Esophagus (tissue), 2 donors: ENCODE measurements at regions not wholly inside any gene's neighbourhood (a gene's known extent, or its start where the extent isn't known, plus 50 kb on each side); places are given as distances from the start of the nearest gene placed in this dataset.
A peak's percentile ranks its signal among the peaks of the same experiment; 100 is the strongest.

Source experiments
- H3K27ac ChIP-seq, 2 donors: one replicate each; pipeline ENCODE4 v1.5.1; 2013; ENCODE audit warnings: low read depth in 2 of 2, mild to moderate bottlenecking in 2 of 2, inconsistent platforms in 1 of 2, low read length in 1 of 2, moderate library complexity in 1 of 2
- H3K27me3 ChIP-seq, 2 donors: one replicate each; pipeline ENCODE4 v1.6.1; 2013; ENCODE audit warnings: low read length in 2 of 2, control low read depth in 1 of 2, mild to moderate bottlenecking in 1 of 2; ENCODE audit not compliant: insufficient read depth in 2 of 2, control insufficient read depth in 1 of 2
- H3K36me3 ChIP-seq, 2 donors: one replicate each; pipeline ENCODE4 v1.6.1; 2013; ENCODE audit warnings: low read length in 1 of 2; ENCODE audit not compliant: control insufficient read depth in 2 of 2, insufficient read depth in 2 of 2
- H3K4me1 ChIP-seq, 2 donors: one replicate each; pipeline ENCODE4 v1.6.1; 2013; ENCODE audit warnings: low read length in 1 of 2; ENCODE audit not compliant: control insufficient read depth in 2 of 2, insufficient read depth in 2 of 2
- H3K4me3 ChIP-seq, 2 donors: one replicate each; pipeline ENCODE4 v1.5.1; 2013; ENCODE audit warnings: low read length in 2 of 2, mild to moderate bottlenecking in 2 of 2, low read depth in 1 of 2, moderate library complexity in 1 of 2
- H3K9me3 ChIP-seq, 2 donors: one replicate each; pipeline ENCODE4 v1.6.1; 2013; ENCODE audit warnings: mild to moderate bottlenecking in 2 of 2, low read depth in 1 of 2, low read length in 1 of 2, moderate library complexity in 1 of 2; ENCODE audit not compliant: control insufficient read depth in 2 of 2, insufficient read depth in 1 of 2
- WGBS, 2 donors: extraction: QIAGEN DNeasy Blood & Tissue Kit; methylation state at CpG; one replicate each; pipeline ENCODE4 v1.1.7; 2013; 5-methylcytosine and 5-hydroxymethylcytosine counted together
- donor health status: healthy with polysubstance abuse.
- donor health status: Bipolar disorder and iron deficiency.

DNA sequence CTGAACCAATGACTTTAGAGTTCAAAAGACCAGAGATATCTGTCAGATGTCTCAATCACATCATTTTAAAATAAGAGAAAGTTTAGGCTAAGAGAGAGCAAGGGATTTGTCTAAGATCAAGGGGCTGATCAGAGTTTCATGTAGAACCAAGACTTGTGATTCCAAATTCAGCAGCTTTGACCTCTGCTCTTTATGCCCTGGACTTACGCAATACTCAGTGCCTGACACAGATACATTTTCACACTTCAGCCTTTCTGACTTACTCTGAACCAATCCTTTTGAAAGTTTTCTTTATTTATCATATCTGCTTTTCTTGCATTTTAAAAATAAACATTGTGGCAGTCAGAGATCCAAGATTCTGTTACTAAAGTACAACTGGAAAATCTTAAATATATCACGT, 428.0 kb downstream of the PLPP3 start:
- H3K27ac ChIP-seq, result no peak overlapping the region
- H3K36me3 ChIP-seq, result no peaks in the 10 kb centered on the region
- WGBS, 2 donors, result 78 to 85% methylated on average over 2 of the region's 2 CpGs

DNA sequence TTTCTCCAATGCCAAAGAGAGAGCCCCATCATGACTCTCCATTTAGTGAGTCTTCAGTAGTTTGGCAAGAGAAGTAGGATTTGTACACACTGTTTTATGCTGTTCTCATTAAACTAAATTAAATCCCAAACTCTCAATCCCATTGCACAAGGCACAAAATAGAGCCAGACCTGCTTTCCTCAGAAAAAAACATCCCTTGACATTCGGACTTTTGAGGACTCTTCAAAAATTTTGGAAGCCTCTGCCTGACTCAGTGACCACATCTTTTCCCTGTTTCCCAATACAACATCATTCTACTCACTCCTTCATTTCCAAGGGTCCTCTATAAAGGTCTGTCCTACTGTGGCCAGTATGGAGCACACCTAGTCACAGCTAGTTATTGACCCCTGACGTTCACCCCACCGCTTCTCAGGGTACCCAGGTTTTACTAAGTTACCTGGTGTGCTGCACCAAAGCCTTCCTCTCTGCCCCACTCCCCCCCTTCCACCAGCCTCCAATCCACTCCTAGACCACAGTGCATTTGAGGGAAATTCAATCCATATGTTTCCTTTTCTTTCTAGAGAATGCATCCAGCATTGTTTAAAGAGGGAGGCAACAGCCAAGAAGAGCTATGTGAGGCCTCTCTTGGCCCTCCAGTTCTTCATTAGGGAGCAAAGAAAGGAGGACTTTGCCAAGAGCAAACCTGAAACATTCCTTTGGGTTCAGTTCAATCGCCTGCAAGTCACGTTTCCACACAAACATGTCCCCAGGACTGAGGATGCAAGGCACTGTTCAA, 428.7 kb downstream of the PLPP3 start:
- WGBS, 2 donors, result 78 to 91% methylated on average over 5 of the region's 5 CpGs
- H3K27ac ChIP-seq, result peak overlapping the region in 1 of 2 donors; percentile 4
- no peaks in the 10 kb centered on the region for H3K9me3 ChIP-seq
- H3K27me3 ChIP-seq, result no peaks in the 10 kb centered on the region
- H3K36me3 ChIP-seq, result no peaks in the 10 kb centered on the region
- no peaks in the 10 kb centered on the region for H3K4me1 ChIP-seq
- no peak overlapping the region for H3K4me3 ChIP-seq

More for the DNA sequence above, 428.0 kb downstream of the PLPP3 start:
- Histone ChIP-seq H3K4me1 (no peaks in the 10 kb centered on the region), H3K4me3 (no peak overlapping the region), H3K27me3 (no peaks in the 10 kb centered on the region), H3K9me3 (no peaks in the 10 kb centered on the region)

DNA sequence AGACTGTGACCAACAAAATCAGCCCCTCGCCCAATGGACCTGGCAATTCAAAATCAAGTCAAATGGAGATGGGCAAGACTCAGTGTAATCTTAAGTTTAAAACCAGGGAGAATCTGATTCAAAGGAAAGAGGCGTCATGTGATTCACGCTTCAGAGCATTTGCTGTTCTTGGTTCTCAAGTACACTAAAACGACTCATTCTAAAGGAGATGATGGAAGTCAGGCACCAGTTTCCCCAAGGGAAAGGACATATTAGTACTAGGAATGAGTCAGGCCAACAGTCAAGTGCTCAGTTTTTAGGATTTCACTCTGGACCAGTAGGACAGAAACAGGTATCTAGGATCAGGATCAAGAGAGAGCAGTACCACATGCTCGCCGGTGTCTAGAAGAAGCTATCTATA, 429.6 kb downstream of the PLPP3 start:
- Histone ChIP-seq H3K9me3 (no peaks in the 10 kb centered on the region), H3K27me3 (no peaks in the 10 kb centered on the region), H3K4me1 (no peaks in the 10 kb centered on the region), H3K4me3 (no peak overlapping the region), H3K36me3 (no peaks in the 10 kb centered on the region), H3K27ac (no peak overlapping the region)
- WGBS, 2 donors, result 82 to 91% methylated on average over 6 of the region's 6 CpGs

DNA sequence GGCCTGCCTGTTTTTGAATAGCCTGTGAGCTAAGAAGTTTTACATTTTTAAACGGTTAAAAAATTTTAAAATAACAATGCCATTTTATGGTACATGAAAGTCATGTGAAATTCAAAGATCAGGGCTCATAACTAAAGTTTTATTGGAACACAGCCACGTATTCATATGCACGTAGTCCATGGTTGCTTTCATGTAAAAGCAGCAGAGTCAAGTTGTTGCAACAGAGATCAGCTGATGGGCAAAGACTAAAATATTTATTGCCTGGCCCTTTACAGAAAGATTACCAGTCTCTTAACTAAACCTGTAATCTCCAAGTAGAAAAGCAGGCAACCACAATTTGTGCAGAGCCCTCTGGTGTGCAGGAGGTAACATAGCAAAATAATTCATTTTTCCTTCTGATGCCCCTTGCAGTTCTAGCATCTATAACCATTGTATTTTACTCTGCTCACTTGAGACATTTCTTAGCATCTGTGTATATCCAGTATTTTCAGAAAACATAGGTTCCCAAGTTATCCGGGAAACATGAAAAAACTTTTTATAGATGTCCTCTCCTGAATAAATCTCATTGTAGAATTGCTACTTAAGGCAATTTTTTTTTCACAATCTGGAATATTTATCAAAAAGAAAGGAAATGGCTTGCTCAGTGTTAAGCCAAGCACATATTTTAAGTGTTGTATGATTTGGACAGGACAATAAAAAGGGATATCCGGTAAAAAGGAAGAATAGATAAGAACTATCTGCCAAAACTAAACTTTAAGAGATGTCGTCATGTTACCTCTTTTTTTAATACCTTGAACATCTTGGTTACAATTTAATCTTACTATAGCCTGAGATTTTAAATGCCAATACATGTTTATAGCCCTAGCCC, 430.8 kb downstream of the PLPP3 start:
- Histone ChIP-seq H3K36me3 (no peaks in the 10 kb centered on the region), H3K27me3 (no peaks in the 10 kb centered on the region), H3K4me1 (no peaks in the 10 kb centered on the region), H3K27ac (no peak overlapping the region), H3K9me3 (no peaks in the 10 kb centered on the region), H3K4me3 (no peak overlapping the region)
- WGBS, 2 donors, result 65 to 75% methylated on average over 6 of the region's 6 CpGs

DNA sequence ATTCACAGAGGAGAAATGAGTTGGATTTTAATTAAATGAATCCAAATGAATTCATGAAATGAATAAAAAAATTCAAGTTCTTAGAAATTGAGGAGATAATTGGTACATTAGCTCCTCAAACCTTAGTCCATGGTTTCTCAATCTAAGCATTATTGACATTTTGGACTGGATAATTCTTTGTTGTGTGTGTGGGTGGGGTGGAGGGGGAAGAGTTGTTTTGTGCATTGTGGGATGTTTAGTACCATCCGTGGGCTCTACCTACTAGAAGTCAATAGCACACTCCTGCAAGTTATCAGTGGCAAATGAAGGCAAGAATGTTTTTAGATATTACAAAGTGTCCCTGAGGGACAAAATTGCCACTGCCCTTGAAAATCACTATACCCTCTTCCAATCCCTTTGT, 431.9 kb downstream of the PLPP3 start:
- no peaks in the 10 kb centered on the region for H3K36me3 ChIP-seq
- no peaks in the 10 kb centered on the region for H3K27me3 ChIP-seq
- H3K4me3 ChIP-seq, result no peak overlapping the region
- H3K9me3 ChIP-seq, result no peaks in the 10 kb centered on the region
- 77 to 81% methylated on average over 1 of the region's 1 CpG for WGBS, 2 donors
- no peak overlapping the region for H3K27ac ChIP-seq
- H3K4me1 ChIP-seq, result no peaks in the 10 kb centered on the region

DNA sequence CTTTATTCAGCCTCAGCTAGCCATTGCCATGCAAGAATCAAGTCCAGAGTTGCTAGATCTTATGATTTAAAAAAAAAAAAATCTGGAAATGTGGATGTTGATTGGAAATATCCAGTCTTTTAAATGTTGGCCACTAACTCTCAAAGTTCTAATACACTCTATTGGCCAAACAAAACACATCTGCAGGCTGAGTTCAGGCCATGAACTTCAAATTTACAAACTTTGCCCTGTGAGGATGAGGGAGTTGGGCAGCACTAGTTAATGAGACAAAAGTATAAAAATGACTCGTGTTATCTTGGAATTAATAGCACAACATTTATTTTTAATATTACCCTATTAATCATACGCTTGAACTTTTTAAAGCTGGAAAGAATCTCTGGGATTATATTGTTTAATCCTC, 432.3 kb downstream of the PLPP3 start:
- H3K27me3 ChIP-seq, result no peaks in the 10 kb centered on the region
- WGBS, 2 donors, result 44 to 63% methylated on average over 2 of the region's 2 CpGs
- H3K27ac ChIP-seq, result no peak overlapping the region
- no peaks in the 10 kb centered on the region for H3K36me3 ChIP-seq
- H3K4me3 ChIP-seq, result no peak overlapping the region
- no peaks in the 10 kb centered on the region for H3K9me3 ChIP-seq
- H3K4me1 ChIP-seq, result no peaks in the 10 kb centered on the region

DNA sequence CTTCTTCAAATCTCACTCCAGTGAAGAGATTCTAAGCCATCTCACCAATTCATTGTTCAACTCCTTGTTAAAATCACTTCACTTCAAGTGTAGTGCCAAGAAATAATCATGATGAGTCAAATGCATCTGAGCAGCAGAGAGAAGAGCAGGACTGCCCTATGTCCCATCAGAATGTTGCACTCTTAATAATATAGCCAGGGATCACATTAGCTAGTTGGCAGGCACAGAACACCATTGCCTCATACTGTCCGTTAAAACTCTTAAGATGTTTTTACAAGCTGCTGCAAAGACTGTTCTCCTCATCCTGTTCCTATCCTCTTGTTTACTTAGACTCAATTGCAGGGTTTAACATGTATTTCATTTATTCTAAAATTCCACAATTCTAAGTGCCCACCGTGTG, 432.9 kb downstream of the PLPP3 start:
- WGBS, 2 donors, result 38 to 51% methylated on average over 2 of the region's 2 CpGs
- no peaks in the 10 kb centered on the region for H3K27me3 ChIP-seq
- H3K9me3 ChIP-seq, result no peaks in the 10 kb centered on the region
- H3K4me3 ChIP-seq, result no peak overlapping the region
- H3K4me1 ChIP-seq, result no peaks in the 10 kb centered on the region
- no peak overlapping the region for H3K27ac ChIP-seq
- H3K36me3 ChIP-seq, result no peaks in the 10 kb centered on the region

DNA sequence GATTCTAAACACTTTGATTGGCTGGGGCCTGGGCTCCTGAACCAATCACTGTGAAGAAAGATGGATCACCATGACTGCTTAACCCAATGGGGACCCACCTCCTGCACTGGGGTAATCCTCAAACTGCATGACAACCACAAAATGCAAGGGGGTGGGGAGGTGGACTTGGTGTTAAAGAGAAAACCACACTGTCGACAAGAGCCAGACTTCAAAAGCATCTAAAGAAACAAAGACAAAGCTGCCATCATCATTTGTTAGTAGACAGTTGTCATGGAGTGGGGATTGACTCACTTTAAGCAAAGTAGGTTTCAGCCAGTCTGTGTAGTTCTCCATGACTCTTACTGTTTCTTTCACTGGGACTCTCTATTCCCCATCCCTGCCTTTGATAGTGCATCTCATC, 433.8 kb downstream of the PLPP3 start:
- H3K4me3 ChIP-seq, result no peak overlapping the region
- no peaks in the 10 kb centered on the region for H3K4me1 ChIP-seq
- no peaks in the 10 kb centered on the region for H3K27me3 ChIP-seq
- no peaks in the 10 kb centered on the region for H3K9me3 ChIP-seq
- H3K27ac ChIP-seq, result no peak overlapping the region
- WGBS, 2 donors, result 76 to 79% methylated on average over 1 of the region's 1 CpG
- H3K36me3 ChIP-seq, result no peaks in the 10 kb centered on the region

DNA sequence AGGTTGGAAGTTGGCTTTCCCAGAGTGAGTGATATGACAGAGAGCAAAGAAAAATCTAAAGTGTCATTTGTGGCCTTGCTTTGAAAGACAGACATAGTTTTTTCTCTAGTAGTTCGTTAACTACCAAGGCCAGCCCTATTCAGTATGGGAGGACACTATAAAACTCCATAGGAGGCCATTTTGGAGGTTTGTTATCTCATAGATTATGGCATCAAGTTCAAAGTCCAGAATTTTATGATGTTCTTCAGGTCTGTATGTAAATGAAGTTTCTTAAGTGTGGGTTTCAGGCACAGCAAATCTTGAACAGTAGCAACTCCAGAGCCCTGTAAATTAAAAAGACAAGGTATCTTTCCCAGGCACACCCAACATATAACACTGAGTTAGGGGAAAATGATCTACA, 437.1 kb downstream of the PLPP3 start:
- no peaks in the 10 kb centered on the region for H3K27me3 ChIP-seq
- H3K4me1 ChIP-seq, result no peaks in the 10 kb centered on the region
- no peak overlapping the region for H3K27ac ChIP-seq
- H3K36me3 ChIP-seq, result no peaks in the 10 kb centered on the region
- no peak overlapping the region for H3K4me3 ChIP-seq
- WGBS, 2 donors, result 68 to 93% methylated on average over 1 of the region's 1 CpG
- no peaks in the 10 kb centered on the region for H3K9me3 ChIP-seq
